Naive thymus-derived CD4-positive, alpha-beta T cell (primary cell): ENCODE measurements at regions not wholly inside any gene's neighbourhood (a gene's known extent, or its start where the extent isn't known, plus 50 kb on each side); places are given as distances from the start of the nearest gene placed in this dataset.

Source experiments
- ATAC-seq: fragments of 150-1000 bp; cut with Tn5 transposase; 2 replicates; pipeline ENCODE4 v1.10.0; 2021; ENCODE audit warnings: mild to moderate bottlenecking, moderate library complexity
- CTCF ChIA-PET: fragments of 350-600 bp; sonication (Branson Sonifier 250); formaldehyde crosslinking; loops from one replicate; lab custom pipeline; 2021; ENCODE audit warnings: antibody characterized with exemption; lab: Charles Lee
- POLR2A ChIA-PET: fragments of 350-600 bp; sonication (Branson Sonifier 250); formaldehyde crosslinking; loops from one replicate; lab custom pipeline; 2021; ENCODE audit warnings: antibody characterized with exemption, inconsistent platforms; lab: Charles Lee
- DNase-seq, 9 donors: peaks; one replicate each; pipeline versions ENCODE4 v3.0.0 to v3.0.0-alpha.2; 2020 to 2022; ENCODE audit warnings: mixed read lengths in 1 of 9
- H3K27ac ChIP-seq: one replicate; pipeline ENCODE4 v1.7.0; 2013; ENCODE audit warnings: mild to moderate bottlenecking, low read depth, low read length, moderate library complexity
- H3K27me3 ChIP-seq, 2 donors: one replicate each; pipeline ENCODE4 v1.7.0; 2013; ENCODE audit warnings: low read length in 2 of 2, mild to moderate bottlenecking in 2 of 2, moderate library complexity in 2 of 2; ENCODE audit not compliant: control insufficient read depth in 2 of 2, insufficient read depth in 2 of 2
- H3K36me3 ChIP-seq, 3 experiments: 1 replicate in 2 of 3; 2 replicates in 1 of 3; pipeline ENCODE4 v1.7.0; 2013; ENCODE audit warnings: low read length in 3 of 3, mild to moderate bottlenecking in 3 of 3, moderate library complexity in 1 of 3; ENCODE audit not compliant: insufficient read depth in 3 of 3, control insufficient read depth in 2 of 3
- H3K4me1 ChIP-seq, 2 donors: one replicate each; pipeline ENCODE4 v1.7.0; 2013; ENCODE audit warnings: low read length in 2 of 2, mild to moderate bottlenecking in 2 of 2, moderate library complexity in 1 of 2; ENCODE audit not compliant: control insufficient read depth in 2 of 2, insufficient read depth in 2 of 2
- H3K4me3 ChIP-seq: 2 replicates; pipeline ENCODE4 v1.7.0; 2013; ENCODE audit warnings: mild to moderate bottlenecking, low read length
- H3K9me3 ChIP-seq, 3 experiments: 1 replicate in 2 of 3; 2 replicates in 1 of 3; pipeline ENCODE4 v1.7.0; 2013; ENCODE audit warnings: low read length in 3 of 3; ENCODE audit not compliant: control insufficient read depth in 2 of 3
- H3K27ac Mint-ChIP-seq, 9 donors: one replicate each; pipeline ENCODE4 v1.8.0; 2020 to 2022; ENCODE audit warnings: mixed read lengths in 9 of 9, mild to moderate bottlenecking in 8 of 9, moderate library complexity in 5 of 9, inconsistent platforms in 2 of 9
- H3K27me3 Mint-ChIP-seq, 5 donors: one replicate each; pipeline ENCODE4 v1.8.0; 2021 to 2022; ENCODE audit warnings: mixed read lengths in 5 of 5, mild to moderate bottlenecking in 1 of 5
- H3K36me3 Mint-ChIP-seq, 5 donors: one replicate each; pipeline ENCODE4 v1.8.0; 2020 to 2022; ENCODE audit warnings: mixed read lengths in 5 of 5, mild to moderate bottlenecking in 3 of 5, inconsistent platforms in 1 of 5
- H3K4me1 Mint-ChIP-seq, 7 donors: one replicate each; pipeline ENCODE4 v1.8.0; 2020 to 2022; ENCODE audit warnings: mixed read lengths in 7 of 7, mild to moderate bottlenecking in 3 of 7, inconsistent platforms in 1 of 7
- H3K4me3 Mint-ChIP-seq, 10 donors: one replicate each; pipeline ENCODE4 v1.8.0; 2020 to 2022; ENCODE audit warnings: mild to moderate bottlenecking in 10 of 10, mixed read lengths in 10 of 10, moderate library complexity in 6 of 10, inconsistent platforms in 2 of 10
- H3K9me3 Mint-ChIP-seq, 11 donors: one replicate each; pipeline ENCODE4 v1.8.0; 2020 to 2022; ENCODE audit warnings: mixed read lengths in 11 of 11, mild to moderate bottlenecking in 4 of 11, inconsistent platforms in 1 of 11, moderate library complexity in 1 of 11
- intact Hi-C, 2 donors: fragments of 100-400 bp; cut with micrococcal nuclease; formaldehyde crosslinking; loops; one replicate each; pipeline ENCODE4 v1.15.1; 2023

DNA sequence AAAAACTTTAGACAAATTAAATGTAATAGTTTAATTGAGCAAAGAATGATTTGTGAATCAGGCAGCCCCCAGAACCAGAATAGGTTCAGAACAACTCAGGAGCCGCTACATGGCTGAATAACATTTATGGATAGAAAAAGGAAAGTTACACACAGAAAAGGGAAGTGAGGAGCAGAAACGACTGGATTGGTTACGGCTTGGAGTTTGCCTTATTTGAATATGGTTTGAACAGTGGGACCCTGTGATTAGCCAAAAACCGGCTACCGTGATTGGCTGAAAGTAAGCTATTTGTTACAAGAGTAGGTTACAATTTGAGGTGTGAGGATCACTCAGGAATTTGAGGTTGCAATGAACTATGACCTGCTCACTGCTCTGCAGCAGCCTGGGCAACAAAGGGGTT, 1139.8 kb downstream of the CDH11 start:
- Histone ChIP-seq H3K4me3 (no peak overlapping the region), H3K36me3 (no peaks in the 10 kb centered on the region), H3K27ac (no peak overlapping the region), H3K27me3 (no peaks in the 10 kb centered on the region), H3K9me3 (peaks cover 0 to 3% (median 0%) of the 10 kb centered on the region in 3 experiments), H3K4me1 (no peaks in the 10 kb centered on the region)
- Mint-ChIP-seq H3K36me3 (no peaks in the 10 kb centered on the region), H3K27ac (no peak overlapping the region), H3K9me3 (peaks cover 1 to 51% (median 21%) of the 10 kb centered on the region in 11 donors), H3K4me3 (no peak overlapping the region), H3K27me3 (no peaks in the 10 kb centered on the region), H3K4me1 (no peaks in the 10 kb centered on the region)
- intact Hi-C loops, result no loop called here
- ChIA-PET POLR2A (interaction anchor here (0.7 kb wide), 1 partner anchor 21 kb away, joined by 3 read pairs; no protein-coding TSS in a partner anchor), CTCF (no interaction called here)
- DNase-seq (no peak), ATAC-seq (no peak)

DNA sequence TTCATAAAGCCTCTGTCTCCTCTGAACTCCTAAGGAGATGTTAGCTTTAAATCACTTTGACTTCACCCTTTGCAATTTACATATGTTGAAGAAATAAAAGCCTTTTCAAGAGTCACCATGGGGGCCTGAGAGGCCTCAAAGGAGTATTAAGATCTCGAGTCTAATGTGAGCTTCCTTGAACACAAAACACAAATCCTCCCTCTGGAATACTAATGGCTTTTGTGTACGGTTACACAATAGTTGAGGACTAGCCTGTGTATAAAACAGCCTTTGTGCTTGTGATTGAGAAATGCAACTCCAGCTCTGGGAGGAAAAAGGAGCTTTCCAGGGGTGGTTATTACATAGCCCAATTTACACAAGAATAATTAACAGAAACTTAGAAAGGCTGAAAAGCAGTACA, 1140.2 kb downstream of the CDH11 start:
- POLR2A ChIA-PET, result interaction anchor here (0.7 kb wide), 1 partner anchor 21 kb away, joined by 3 read pairs; no protein-coding TSS in a partner anchor
- H3K27ac ChIP-seq, result no peak overlapping the region
- Mint-ChIP-seq H3K27me3 (no peaks in the 10 kb centered on the region), H3K36me3 (no peaks in the 10 kb centered on the region), H3K4me1 (no peaks in the 10 kb centered on the region), H3K9me3 (peaks cover 1 to 47% (median 17%) of the 10 kb centered on the region in 11 donors), H3K27ac (no peak overlapping the region), H3K4me3 (no peak overlapping the region)
- H3K4me1 ChIP-seq, result no peaks in the 10 kb centered on the region
- H3K27me3 ChIP-seq, result no peaks in the 10 kb centered on the region
- DNase-seq, result no peak
- no peaks in the 10 kb centered on the region for H3K36me3 ChIP-seq
- peaks cover 0 to 3% (median 0%) of the 10 kb centered on the region in 3 experiments for H3K9me3 ChIP-seq
- CTCF ChIA-PET, result no interaction called here
- ATAC-seq, result no peak
- intact Hi-C loops, result no loop called here
- no peak overlapping the region for H3K4me3 ChIP-seq

DNA sequence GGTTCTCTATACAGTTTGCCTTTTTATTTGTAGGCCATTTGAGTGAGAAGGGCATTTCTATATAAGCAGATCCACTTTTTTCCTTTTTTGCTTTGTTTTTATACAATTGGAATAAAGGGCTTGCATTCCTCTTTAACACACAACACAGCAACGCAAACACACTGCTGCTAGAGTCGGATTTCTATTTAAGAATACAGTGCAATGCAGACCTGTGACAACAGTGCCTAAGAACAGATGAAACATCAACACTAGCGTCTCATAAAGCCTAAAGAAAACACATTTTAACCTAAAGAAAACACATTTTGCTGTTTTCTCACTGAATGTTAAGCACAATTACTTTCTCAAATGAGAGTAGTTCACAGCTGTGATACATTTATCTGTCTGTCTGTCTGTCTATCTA, 1141.1 kb downstream of the CDH11 start:
- H3K27me3 Mint-ChIP-seq, result no peaks in the 10 kb centered on the region
- H3K36me3 Mint-ChIP-seq, result no peaks in the 10 kb centered on the region

DNA sequence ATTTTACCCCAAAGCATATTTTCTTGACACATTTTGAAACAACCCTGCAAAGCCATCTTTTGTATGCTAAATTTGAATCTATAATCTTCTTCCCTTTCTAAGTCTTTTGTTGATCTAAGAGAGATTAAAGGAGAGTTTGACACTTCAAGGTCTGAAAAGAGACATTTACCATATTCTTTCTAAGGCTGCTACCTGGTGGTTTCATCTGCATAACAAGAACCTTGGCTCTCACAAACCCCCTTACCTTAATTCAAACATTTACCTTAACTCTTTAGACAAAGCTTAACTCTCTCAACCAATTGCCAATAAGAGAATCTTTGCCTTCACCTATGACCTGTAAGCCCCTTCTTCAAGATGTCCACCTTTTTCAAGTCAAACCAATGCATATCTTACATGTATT, 1143.6 kb downstream of the CDH11 start:
- H3K27me3 Mint-ChIP-seq, result no peaks in the 10 kb centered on the region
- POLR2A ChIA-PET, result no interaction called here

More for the DNA sequence above, 1141.1 kb downstream of the CDH11 start:
- DNase-seq (no peak), ATAC-seq (no peak)
- ChIA-PET CTCF (no interaction called here), POLR2A (no interaction called here)
- Histone ChIP-seq H3K27me3 (no peaks in the 10 kb centered on the region), H3K36me3 (no peaks in the 10 kb centered on the region), H3K27ac (no peak overlapping the region), H3K4me1 (no peaks in the 10 kb centered on the region), H3K9me3 (peaks cover 0 to 3% (median 0%) of the 10 kb centered on the region in 3 experiments), H3K4me3 (no peak overlapping the region)
- no peak overlapping the region for H3K27ac Mint-ChIP-seq
- peaks cover 3 to 47% (median 13%) of the 10 kb centered on the region in 11 donors for H3K9me3 Mint-ChIP-seq
- H3K4me3 Mint-ChIP-seq, result no peak overlapping the region
- no peaks in the 10 kb centered on the region for H3K4me1 Mint-ChIP-seq
- intact Hi-C loops, result no loop called here

DNA sequence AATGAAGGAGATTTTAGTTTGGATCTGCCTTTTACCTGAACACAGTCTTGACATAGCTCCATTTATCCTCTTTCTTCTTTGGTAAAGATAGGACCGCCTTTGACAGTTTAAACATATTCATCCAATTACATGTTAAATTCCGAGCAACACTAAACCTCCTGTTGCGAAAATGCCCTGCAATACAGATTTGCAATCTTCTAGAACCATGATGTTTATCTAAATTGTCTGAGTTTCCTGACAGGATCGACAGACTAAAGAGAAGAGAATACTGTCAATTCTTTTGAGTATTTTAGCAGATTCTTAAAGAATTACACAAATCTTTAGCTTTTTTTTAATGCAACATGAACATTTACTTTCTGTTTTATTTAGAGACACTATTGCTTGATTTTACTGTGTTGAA, 1145.5 kb downstream of the CDH11 start:
- Histone ChIP-seq H3K27ac (no peak overlapping the region), H3K27me3 (no peaks in the 10 kb centered on the region), H3K4me3 (no peak overlapping the region), H3K4me1 (no peaks in the 10 kb centered on the region), H3K36me3 (no peaks in the 10 kb centered on the region), H3K9me3 (peaks cover 0 to 7% (median 3%) of the 10 kb centered on the region in 3 experiments)
- H3K4me1 Mint-ChIP-seq, result no peaks in the 10 kb centered on the region
- CTCF ChIA-PET, result no interaction called here
- no peaks in the 10 kb centered on the region for H3K36me3 Mint-ChIP-seq
- peaks cover 4 to 54% (median 14%) of the 10 kb centered on the region in 11 donors for H3K9me3 Mint-ChIP-seq
- intact Hi-C loops, result no loop called here
- DNase-seq (no peak), ATAC-seq (no peak)
- H3K4me3 Mint-ChIP-seq, result no peak overlapping the region
- H3K27ac Mint-ChIP-seq, result no peak overlapping the region
- no peaks in the 10 kb centered on the region for H3K27me3 Mint-ChIP-seq
- POLR2A ChIA-PET, result no interaction called here

More for the DNA sequence above, 1143.6 kb downstream of the CDH11 start:
- CTCF ChIA-PET, result no interaction called here
- Mint-ChIP-seq H3K27ac (no peak overlapping the region), H3K4me3 (no peak overlapping the region), H3K4me1 (no peaks in the 10 kb centered on the region), H3K36me3 (no peaks in the 10 kb centered on the region), H3K9me3 (peaks cover 4 to 58% (median 14%) of the 10 kb centered on the region in 11 donors)
- Histone ChIP-seq H3K27ac (no peak overlapping the region), H3K4me1 (no peaks in the 10 kb centered on the region), H3K4me3 (no peak overlapping the region), H3K36me3 (no peaks in the 10 kb centered on the region), H3K9me3 (peaks cover 0 to 7% (median 3%) of the 10 kb centered on the region in 3 experiments), H3K27me3 (no peaks in the 10 kb centered on the region)
- ATAC-seq (no peak), DNase-seq (no peak)
- intact Hi-C loops, result no loop called here

DNA sequence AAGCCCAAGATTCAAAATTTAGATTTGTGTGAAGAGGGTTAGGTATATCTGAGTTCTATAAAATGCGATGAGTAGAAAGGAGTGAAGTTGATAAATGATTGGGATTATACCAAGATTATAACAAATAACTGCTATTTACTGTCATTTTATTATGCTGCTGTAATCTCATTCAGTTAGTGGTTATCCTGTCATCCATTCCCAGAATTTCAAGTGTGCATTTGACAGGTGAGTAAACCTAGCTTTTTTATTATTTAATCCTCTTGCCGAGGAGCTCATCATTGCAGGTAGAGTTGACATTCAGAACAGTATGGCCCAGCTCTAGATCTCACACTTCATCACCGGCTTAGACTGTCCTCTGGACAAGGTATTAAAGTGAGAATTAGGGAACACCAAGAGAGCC, 1146.2 kb downstream of the CDH11 start:
- no peaks in the 10 kb centered on the region for H3K36me3 Mint-ChIP-seq
- intact Hi-C loops, result no loop called here
- ATAC-seq, result no peak
- H3K4me3 Mint-ChIP-seq, result no peak overlapping the region
- H3K9me3 Mint-ChIP-seq, result peaks cover 3 to 53% (median 12%) of the 10 kb centered on the region in 11 donors
- DNase-seq, result no peak
- Histone ChIP-seq H3K27me3 (no peaks in the 10 kb centered on the region), H3K27ac (no peak overlapping the region), H3K36me3 (no peaks in the 10 kb centered on the region), H3K4me1 (no peaks in the 10 kb centered on the region), H3K9me3 (peaks cover 0 to 7% (median under 1%) of the 10 kb centered on the region in 3 experiments), H3K4me3 (no peak overlapping the region)
- CTCF ChIA-PET, result no interaction called here
- no peaks in the 10 kb centered on the region for H3K4me1 Mint-ChIP-seq
- H3K27ac Mint-ChIP-seq, result no peak overlapping the region
- no peaks in the 10 kb centered on the region for H3K27me3 Mint-ChIP-seq
- POLR2A ChIA-PET, result no interaction called here

DNA sequence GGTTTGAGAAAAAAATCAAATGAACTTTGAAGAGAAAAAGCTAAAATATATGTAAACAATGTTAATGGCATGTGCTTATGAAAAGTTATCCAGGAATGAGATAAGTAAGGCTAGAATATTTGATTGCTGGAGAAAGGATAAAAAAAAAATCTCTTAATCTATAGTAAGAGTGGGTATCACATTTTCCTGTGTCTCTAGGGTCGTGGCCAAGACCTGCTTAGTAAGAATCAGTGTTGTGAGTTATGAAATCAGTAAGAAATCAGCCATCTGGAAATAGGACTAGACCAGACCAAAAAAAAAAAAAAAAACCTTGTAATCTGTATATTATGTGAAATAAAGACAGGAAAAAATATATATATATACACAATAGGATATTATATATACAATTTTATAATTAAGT, 1153.9 kb downstream of the CDH11 start:
- POLR2A ChIA-PET, result no interaction called here
- no peaks in the 10 kb centered on the region for H3K4me1 ChIP-seq
- no peaks in the 10 kb centered on the region for H3K9me3 ChIP-seq
- intact Hi-C loops, result no loop called here
- DNase-seq, result no peak
- Mint-ChIP-seq H3K9me3 (peaks cover 0 to 23% (median 8%) of the 10 kb centered on the region in 11 donors), H3K27me3 (no peaks in the 10 kb centered on the region), H3K27ac (no peak overlapping the region), H3K4me3 (no peak overlapping the region), H3K36me3 (peaks cover 0 to 4% (median 0%) of the 10 kb centered on the region in 5 donors), H3K4me1 (peaks cover 0 to 2% (median 0%) of the 10 kb centered on the region in 7 donors)
- H3K27me3 ChIP-seq, result no peaks in the 10 kb centered on the region
- CTCF ChIA-PET, result no interaction called here
- no peak overlapping the region for H3K27ac ChIP-seq
- no peaks in the 10 kb centered on the region for H3K36me3 ChIP-seq
- ATAC-seq, result no peak
- no peak overlapping the region for H3K4me3 ChIP-seq
